Glomerular endothelial cell (primary cell): ENCODE measurements at regions not wholly inside any gene's neighbourhood (a gene's known extent, or its start where the extent isn't known, plus 50 kb on each side); places are given as distances from the start of the nearest gene placed in this dataset.

ENCODE experiments used
- DNase-seq: peaks from one replicate; pipeline ENCODE4 v3.0.0-alpha.2; 2011; ENCODE audit warnings: low read depth, low spot score; ENCODE audit errors: extremely low read depth

- DNase-seq, result no peak
Observed at GRCh38 chr13:60629158-60629557, 232.1 kb downstream of the TDRD3 start.

GRCh38 chr13:60627071-60627686 lies 230.2 kb downstream of the TDRD3 start:
- peak; percentile 14 for DNase-seq
